IMR-90 (cell line): ENCODE measurements at regions not wholly inside any gene's neighbourhood (a gene's known extent, or its start where the extent isn't known, plus 50 kb on each side); places are given as distances from the start of the nearest gene placed in this dataset.

Source experiments
- ATAC-seq: fragments of 200-7000 bp; cut with Tn5 transposase; 2 replicates; pipeline ENCODE4 v1.9.1; 2020; ENCODE audit warnings: low read depth, mild to moderate bottlenecking, moderate library complexity
- BruUV-seq: library from RNA; stranded (reverse); fragments of 400-500 nt; replicated peaks from 2 replicates; lab custom pipeline; 2021; lab: Mats Ljungman, UMichigan
- CTCF ChIA-PET: fragments of 300-600 bp; formaldehyde crosslinking; extraction: SDS; loops from one replicate; lab custom pipeline; 2021; ENCODE audit warnings: antibody characterized with exemption; lab: Yijun Ruan, JAX
- POLR2A ChIA-PET: fragments of 300-600 bp; sonication (Branson Sonifier 250); formaldehyde crosslinking; loops from one replicate; lab custom pipeline; 2022; ENCODE audit warnings: antibody characterized with exemption; ENCODE audit not compliant: unreplicated experiment; lab: Charles Lee
- DNase-seq: peaks from one replicate; pipeline ENCODE4 v3.0.0; 2013
- H2AFZ ChIP-seq: replicated peaks from 2 replicates; pipeline ENCODE3; 2013; ENCODE audit warnings: low read length, mild to moderate bottlenecking; ENCODE audit not compliant: poor library complexity
- H2AK5ac ChIP-seq: 2 replicates; pipeline ENCODE4 v1.6.1; 2013; ENCODE audit warnings: low read depth, low read length, inconsistent platforms
- H2AK9ac ChIP-seq: replicated peaks from 2 replicates; pipeline ENCODE3; 2013; ENCODE audit warnings: mild to moderate bottlenecking, low read depth, low read length, moderate library complexity; ENCODE audit not compliant: poor library complexity
- H2BK120ac ChIP-seq: 2 replicates; pipeline ENCODE4 v1.6.1; 2013; ENCODE audit warnings: low read depth, low read length, inconsistent platforms
- H2BK15ac ChIP-seq: 3 replicates; pipeline ENCODE4 v1.6.1; 2013; ENCODE audit warnings: low read depth, low read length, inconsistent platforms
- H2BK20ac ChIP-seq: 2 replicates; pipeline ENCODE4 v1.6.1; 2013; ENCODE audit warnings: low read depth, mild to moderate bottlenecking, inconsistent platforms, low read length, moderate library complexity
- H2BK5ac ChIP-seq: 2 replicates; pipeline ENCODE4 v1.6.1; 2013; ENCODE audit warnings: mild to moderate bottlenecking, low read depth, low read length, inconsistent platforms; ENCODE audit not compliant: poor library complexity, severe bottlenecking
- H3K14ac ChIP-seq: replicated peaks from 2 replicates; pipeline ENCODE4 v1.6.1; 2013; ENCODE audit warnings: low read depth, low read length, inconsistent platforms
- H3K18ac ChIP-seq: 2 replicates; pipeline ENCODE4 v1.6.1; 2013; ENCODE audit warnings: low read depth, low read length, control low read depth
- H3K23ac ChIP-seq: 2 replicates; pipeline ENCODE4 v1.6.1; 2013; ENCODE audit warnings: low read depth, low read length, inconsistent platforms
- H3K27ac ChIP-seq: 2 replicates; pipeline ENCODE4 v1.5.1; 2013; ENCODE audit warnings: mild to moderate bottlenecking, control low read depth, low read length; ENCODE audit not compliant: insufficient read depth
- H3K27me3 ChIP-seq: 2 replicates; pipeline ENCODE4 v1.6.1; 2013; ENCODE audit warnings: low read length; ENCODE audit not compliant: control insufficient read depth, insufficient read depth
- H3K36me3 ChIP-seq: 2 replicates; pipeline ENCODE4 v1.6.1; 2013; ENCODE audit warnings: low read length, mixed read lengths; ENCODE audit not compliant: control insufficient read depth, insufficient read depth
- H3K4ac ChIP-seq: 2 replicates; pipeline ENCODE4 v1.6.1; 2013; ENCODE audit warnings: low read depth, low read length, inconsistent platforms
- H3K4me1 ChIP-seq: 2 replicates; pipeline ENCODE4 v1.6.1; 2013; ENCODE audit warnings: low read length, mixed read lengths; ENCODE audit not compliant: control insufficient read depth, insufficient read depth
- H3K4me2 ChIP-seq: 2 replicates; pipeline ENCODE4 v1.6.1; 2013; ENCODE audit warnings: low read depth, mild to moderate bottlenecking, control low read depth, low read length, moderate library complexity
- H3K4me3 ChIP-seq: 2 replicates; pipeline ENCODE4 v1.5.1; 2013; ENCODE audit warnings: low read depth, mild to moderate bottlenecking, control low read depth, low read length, moderate library complexity; ENCODE audit not compliant: insufficient read depth
- H3K56ac ChIP-seq: 2 replicates; pipeline ENCODE4 v1.6.1; 2013; ENCODE audit warnings: low read length, inconsistent platforms; ENCODE audit not compliant: insufficient read depth; ENCODE audit errors: extremely low read depth
- H3K79me1 ChIP-seq, 2 experiments: 2 replicates each; pipeline ENCODE4 v1.6.1; 2013; ENCODE audit warnings: low read length in 2 of 2, inconsistent platforms in 1 of 2, low read depth in 1 of 2
- H3K9ac ChIP-seq: 2 replicates; pipeline ENCODE4 v1.6.1; 2013; ENCODE audit warnings: low read depth, low read length, control low read depth
- H3K9me1 ChIP-seq: 2 replicates; pipeline ENCODE4 v1.6.1; 2013; ENCODE audit warnings: low read length, inconsistent platforms; ENCODE audit not compliant: insufficient read depth
- H3K9me3 ChIP-seq: 2 replicates; pipeline ENCODE4 v1.6.1; 2013; ENCODE audit warnings: low read length; ENCODE audit not compliant: control insufficient read depth, insufficient read depth
- H4K20me1 ChIP-seq: 2 replicates; pipeline ENCODE4 v1.6.1; 2013; ENCODE audit warnings: low read length, inconsistent platforms; ENCODE audit not compliant: insufficient read depth
- H4K5ac ChIP-seq: 2 replicates; pipeline ENCODE4 v1.6.1; 2013; ENCODE audit warnings: mild to moderate bottlenecking, low read depth, low read length, control low read depth
- H4K8ac ChIP-seq, 2 experiments: 2 replicates each; pipeline ENCODE4 v1.6.1; 2013; ENCODE audit warnings: low read depth in 2 of 2, low read length in 2 of 2, control low read depth in 1 of 2, inconsistent platforms in 1 of 2
- H4K91ac ChIP-seq: 2 replicates; pipeline ENCODE4 v1.6.1; 2013; ENCODE audit warnings: low read depth, low read length, inconsistent platforms; ENCODE audit not compliant: insufficient read depth
- BHLHE40 ChIP-seq: fragments of 150-350 bp; IDR thresholded peaks from 2 replicates; pipeline ENCODE4 v1.6.1; 2016; ENCODE audit warnings: mild to moderate bottlenecking, low read depth, low read length
- CEBPB ChIP-seq: IDR thresholded peaks from 2 replicates; pipeline ENCODE4 v1.6.1; 2012; ENCODE audit warnings: low read depth, low read length, improper control_type of control experiment
- CHD1 ChIP-seq: IDR thresholded peaks from 2 replicates; pipeline ENCODE4 v1.6.1; 2012; ENCODE audit warnings: low read depth, low read length, improper control_type of control experiment
- CTCF ChIP-seq: conservative IDR thresholded peaks from 2 replicates; pipeline ENCODE4 v1.5.1; 2012; ENCODE audit warnings: mild to moderate bottlenecking, low read depth, low read length, improper control_type of control experiment
- ELK1 ChIP-seq: fragments of 150-350 bp; IDR thresholded peaks from 2 replicates; pipeline ENCODE4 v1.6.1; 2016; ENCODE audit warnings: low read depth, mild to moderate bottlenecking, low read length, moderate library complexity, borderline replicate concordance
- FOS ChIP-seq: fragments of 150-350 bp; IDR thresholded peaks from 2 replicates; pipeline ENCODE4 v1.6.1; 2016; ENCODE audit warnings: low read depth, low read length
- MAFK ChIP-seq: IDR thresholded peaks from 2 replicates; pipeline ENCODE4 v1.6.1; 2012; ENCODE audit warnings: low read depth, low read length, improper control_type of control experiment
- MAZ ChIP-seq: IDR thresholded peaks from 2 replicates; pipeline ENCODE4 v1.6.1; 2012; ENCODE audit warnings: low read depth, mild to moderate bottlenecking, low read length, improper control_type of control experiment, moderate library complexity, borderline replicate concordance
- MXI1 ChIP-seq: IDR thresholded peaks from 2 replicates; pipeline ENCODE4 v1.6.1; 2012; ENCODE audit warnings: low read depth, mild to moderate bottlenecking, low read length, moderate library complexity, borderline replicate concordance
- NFE2L2 ChIP-seq: fragments of 150-350 bp; IDR thresholded peaks from 2 replicates; pipeline ENCODE4 v1.6.1; 2016; ENCODE audit warnings: low read depth, mild to moderate bottlenecking, low read length
- POLR2A ChIP-seq: IDR thresholded peaks from 2 replicates; pipeline ENCODE4 v1.6.1; 2012; ENCODE audit warnings: mild to moderate bottlenecking, low read depth, low read length
- RAD21 ChIP-seq: IDR thresholded peaks from 2 replicates; pipeline ENCODE4 v1.6.1; 2012; ENCODE audit warnings: low read length, improper control_type of control experiment
- RCOR1 ChIP-seq: IDR thresholded peaks from 2 replicates; pipeline ENCODE4 v1.6.1; 2012; ENCODE audit warnings: mild to moderate bottlenecking, low read length, improper control_type of control experiment; ENCODE audit not compliant: insufficient replicate concordance
- RFX5 ChIP-seq: IDR thresholded peaks from 2 replicates; pipeline ENCODE4 v1.8.0; 2012; ENCODE audit warnings: low read depth, mild to moderate bottlenecking, low read length, moderate library complexity
- SMC3 ChIP-seq: fragments of 150-350 bp; IDR thresholded peaks from 2 replicates; pipeline ENCODE4 v1.6.1; 2016; ENCODE audit warnings: low read depth, mild to moderate bottlenecking, antibody characterized with exemption, low read length, moderate library complexity
- USF2 ChIP-seq: fragments of 150-350 bp; IDR thresholded peaks from 2 replicates; pipeline ENCODE4 v1.6.1; 2017; ENCODE audit warnings: mild to moderate bottlenecking, antibody characterized with exemption, low read length, low read depth
- WGBS, 2 experiments: methylation state at CpG; one replicate each; pipeline versions ENCODE4 v1.1.5 to v1.1.7; 2013; ENCODE audit warnings: missing lambda C conversion rate in 2 of 2; ENCODE audit not compliant: insufficient read length in 1 of 2; ENCODE audit errors: extremely low coverage in 2 of 2; 5-methylcytosine and 5-hydroxymethylcytosine counted together
- dilution Hi-C: fragments of 300-500 bp; cut with HindIII; formaldehyde crosslinking; loops from one replicate; pipeline ENCODE4 v1.14.3; 2018; ENCODE audit warnings: low sequenced_read_pairs; ENCODE audit not compliant: unreplicated experiment
- in situ Hi-C: fragments of 300-500 bp; cut with MboI; formaldehyde crosslinking; loops from 3 replicates; pipeline ENCODE4 v1.14.3; 2019; ENCODE audit warnings: low sequenced_read_pairs, inconsistent platforms, mixed read lengths
- intact Hi-C: fragments of 100-400 bp; cut with micrococcal nuclease; formaldehyde crosslinking; loops from 2 replicates; pipeline ENCODE4 v1.10.0; 2022

- Histone ChIP-seq H2BK15ac (no peak overlapping the region), H2BK20ac (no peak overlapping the region), H3K4me2 (no peak overlapping the region), H3K27ac (no peak overlapping the region), H3K9me3 (no peaks in the 10 kb centered on the region), H2AK5ac (no peak overlapping the region), H3K23ac (no peak overlapping the region), H2AK9ac (no peak overlapping the region), H3K4me3 (no peak overlapping the region), H2BK5ac (no peak overlapping the region), H4K91ac (no peak overlapping the region), H3K4ac (no peak overlapping the region), H4K8ac (no peak overlapping the region), H3K9me1 (no peaks in the 10 kb centered on the region), H3K79me1 (no peaks in the 10 kb centered on the region), H3K36me3 (no peaks in the 10 kb centered on the region), H4K20me1 (no peaks in the 10 kb centered on the region), H3K56ac (no peak overlapping the region), H3K27me3 (no peaks in the 10 kb centered on the region), H3K18ac (no peak overlapping the region), H2AFZ (no peak overlapping the region), H2BK120ac (no peak overlapping the region), H3K4me1 (no peaks in the 10 kb centered on the region; the same call in 1 of the 2 replicates), H4K5ac (no peak overlapping the region), H3K9ac (no peak overlapping the region), H3K14ac (no peak overlapping the region)
- intact Hi-C loops, result no loop called here
- dilution Hi-C loops, result no loop called here
- ATAC-seq, result no peak
- DNase-seq, result no peak
- TF ChIP-seq RFX5 (no peak), USF2 (no peak), NFE2L2 (no peak), BHLHE40 (no peak), MXI1 (no peak), CEBPB (no peak), MAZ (no peak), SMC3 (no peak), FOS (no peak), CHD1 (no peak), ELK1 (no peak), CTCF (no peak), RAD21 (no peak), MAFK (no peak), RCOR1 (no peak), POLR2A (no peak)
- ChIA-PET POLR2A (no interaction called here), CTCF (no interaction called here)
- BruUV-seq, result no TSS peak
- in situ Hi-C loops, result no loop called here
- WGBS, 2 experiments, result no CpG with 5 or more reads among the region's 1 CpG
Observed at GRCh38 chr7:17134786-17135185, 163.7 kb upstream of the AHR start.
